HG03280 (cell line): ENCODE measurements at regions not wholly inside any gene's neighbourhood (a gene's known extent, or its start where the extent isn't known, plus 50 kb on each side); places are given as distances from the start of the nearest gene placed in this dataset.
"Not testable (repeated sequence)": the region's sequence is repeated elsewhere in the genome, so short reads cannot be mapped to it uniquely, and the experiment has no call there.

Experiments
- ATAC-seq: cut with Tn5 transposase; IDR thresholded peaks from one replicate; pipeline ENCODE4 v1.9.1; 2021; ENCODE audit warnings: mild to moderate bottlenecking, moderate library complexity; ENCODE audit not compliant: unreplicated experiment

DNA sequence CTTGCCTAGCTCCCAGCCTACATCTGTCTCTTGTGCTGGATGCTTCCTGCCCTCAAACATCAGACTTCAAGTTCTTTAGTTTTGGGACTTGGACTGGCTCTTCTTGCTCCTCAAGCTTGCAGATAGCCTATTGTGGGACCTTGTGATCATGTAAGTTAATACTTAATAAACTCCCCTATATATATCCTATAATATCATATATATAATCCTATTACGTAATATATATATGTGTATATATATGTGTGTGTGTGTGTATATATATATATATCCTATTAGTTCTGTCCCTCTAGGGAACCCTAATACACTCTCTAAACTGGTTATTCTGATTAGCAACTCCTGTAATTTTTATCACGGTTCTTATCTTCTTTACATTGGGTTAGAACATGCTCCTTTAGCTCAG lies 274.9 kb upstream of the USP25 start:
- not testable (repeated sequence) for ATAC-seq

DNA sequence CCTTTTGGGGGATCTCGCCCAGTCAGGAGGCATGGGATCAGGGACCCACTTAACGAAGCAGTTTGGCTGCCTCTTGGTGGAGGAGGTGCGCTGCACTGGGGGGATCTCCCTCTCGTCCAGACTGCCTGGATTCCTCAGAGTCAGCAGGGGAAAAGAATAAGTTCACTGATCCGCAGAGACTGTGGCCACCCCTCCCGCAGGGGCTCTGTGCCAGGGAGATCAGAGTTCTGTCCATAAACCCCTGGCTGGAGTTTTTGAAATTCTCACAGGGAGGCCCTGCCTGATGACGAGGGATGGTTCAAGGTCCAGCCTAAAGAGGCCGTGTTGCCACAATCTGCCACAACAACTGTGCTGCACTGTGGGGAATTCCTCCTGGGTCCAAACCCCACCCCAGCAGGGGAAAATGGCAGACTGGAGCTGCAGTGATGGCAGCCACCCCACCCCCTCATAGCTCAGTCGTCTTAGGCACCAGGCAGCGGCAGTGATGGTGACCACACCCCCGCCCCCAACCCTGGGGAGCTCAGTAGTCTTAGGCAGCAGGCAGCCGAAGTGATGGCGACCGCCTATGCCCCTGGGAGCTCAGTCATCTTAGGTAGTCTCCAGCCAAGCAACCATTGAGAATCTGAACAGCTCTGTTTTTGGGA lies 273.8 kb upstream of the USP25 start:
- no peak for ATAC-seq

DNA sequence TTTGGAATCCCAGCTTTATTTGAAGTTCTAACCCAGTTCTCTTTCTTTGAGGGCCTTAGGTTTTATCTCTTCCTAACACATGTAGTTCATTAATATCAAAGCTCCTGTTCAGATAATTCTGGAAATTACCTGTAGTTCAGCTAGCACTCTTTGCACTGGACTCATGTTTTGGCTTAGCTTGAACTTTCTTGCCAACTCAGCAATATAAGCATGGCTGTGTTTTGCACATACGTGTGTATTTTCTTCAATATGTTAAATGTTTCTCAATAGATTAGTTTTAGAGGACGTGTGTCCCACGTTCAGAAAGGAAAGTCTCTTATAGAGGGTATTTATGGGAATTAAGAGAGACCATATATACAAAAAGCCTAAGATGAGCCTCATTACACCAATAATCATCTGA lies 271.8 kb upstream of the USP25 start:
- no peak for ATAC-seq

DNA sequence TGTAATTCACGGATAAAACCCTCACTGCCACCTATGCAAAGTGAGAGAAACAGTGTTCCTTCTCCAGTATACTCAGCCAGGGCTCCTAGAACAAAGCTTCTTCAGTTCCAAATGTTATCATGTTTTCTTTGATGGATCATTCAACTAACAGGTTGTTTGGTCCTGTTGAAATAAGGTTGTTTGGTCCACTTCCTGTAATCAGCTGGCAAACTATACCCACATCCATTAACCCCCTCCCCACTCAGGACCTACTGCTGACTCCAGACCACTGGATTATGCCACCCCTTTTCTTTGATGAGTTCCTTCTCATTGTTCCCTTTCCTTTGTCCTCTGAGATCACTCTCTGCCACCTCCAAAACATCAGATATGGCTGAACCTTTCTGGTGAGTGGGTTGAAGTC lies 267.7 kb upstream of the USP25 start:
- ATAC-seq = no peak

DNA sequence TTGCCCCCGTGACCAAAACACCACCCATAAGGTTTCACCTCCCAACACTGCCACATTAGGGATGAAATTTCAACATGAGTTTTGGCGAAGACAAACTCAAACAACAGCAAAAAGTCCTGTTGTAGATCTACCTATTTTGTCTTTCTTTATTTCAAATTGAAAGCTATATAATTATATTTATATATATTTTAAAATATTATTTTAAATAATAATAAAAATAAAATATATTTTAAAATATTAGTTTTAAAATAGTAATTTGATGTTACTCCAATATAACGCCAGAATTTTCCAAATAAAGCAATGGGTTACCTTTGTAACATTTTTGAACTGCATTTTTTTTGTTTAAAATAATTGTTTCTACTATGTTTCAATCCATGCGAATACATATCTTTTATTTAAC lies 263.5 kb upstream of the USP25 start:
- ATAC-seq = no peak

DNA sequence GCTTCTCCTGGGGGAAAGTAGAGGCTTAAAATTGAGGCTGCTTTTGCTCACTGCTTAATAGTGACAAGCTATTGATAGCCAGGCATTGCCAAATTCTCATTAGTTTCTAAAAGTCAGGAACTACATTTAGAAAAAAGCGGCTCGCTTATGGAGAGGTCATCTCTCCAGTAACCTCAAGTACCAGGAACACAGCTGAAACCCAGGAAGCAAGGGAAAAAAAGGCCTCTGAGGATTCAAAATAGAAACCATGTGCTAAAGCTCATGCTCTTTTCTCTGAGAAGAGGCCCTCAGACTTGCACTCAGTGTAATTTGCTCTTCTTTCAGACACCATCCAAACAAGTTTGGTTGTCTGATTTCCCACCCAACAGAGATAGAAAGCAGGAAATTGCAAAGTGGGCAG lies 261.4 kb upstream of the USP25 start:
- ATAC-seq = no peak

DNA sequence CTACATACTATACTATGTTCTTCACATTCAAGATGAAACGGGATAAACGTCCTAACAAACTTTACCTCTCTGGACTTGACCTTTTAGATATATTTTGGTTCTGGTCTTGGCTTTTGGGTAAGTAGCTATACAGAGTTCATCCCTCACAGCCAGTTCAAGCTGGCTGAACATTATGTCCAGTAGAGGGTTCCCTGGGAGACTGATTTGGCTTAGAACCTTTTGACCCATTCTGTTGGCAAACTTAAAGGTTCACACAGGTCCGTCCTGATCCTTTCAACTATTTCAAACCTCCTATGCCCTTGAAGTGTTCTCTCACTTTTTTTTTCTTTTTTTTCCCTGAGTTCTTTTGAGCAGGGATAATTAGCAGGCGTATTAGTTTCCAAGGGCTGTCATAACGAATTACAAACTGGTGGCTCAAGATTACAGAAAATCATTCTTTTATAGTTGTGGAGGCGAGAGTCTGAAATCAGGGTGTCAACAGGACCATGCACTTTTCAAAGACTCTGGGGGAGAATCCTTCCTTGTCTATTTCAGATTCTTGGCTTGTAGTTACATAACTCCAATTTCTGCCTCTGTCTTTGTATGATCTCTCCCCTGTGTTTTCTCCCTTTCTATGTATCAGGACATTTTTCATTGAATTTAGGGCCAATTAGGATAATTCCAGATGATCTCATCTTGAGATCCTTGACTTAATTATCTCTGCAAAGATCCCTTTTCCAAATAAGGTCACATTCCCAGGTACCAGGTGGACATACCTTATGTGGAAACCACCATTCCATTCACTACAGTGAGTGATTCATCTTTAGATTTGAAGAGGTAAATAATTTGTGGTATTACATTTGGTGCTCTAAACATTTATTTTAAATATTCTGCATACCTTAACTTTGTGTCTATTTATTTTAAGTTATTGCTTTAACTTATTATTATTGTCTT lies 257.4 kb upstream of the USP25 start:
- no peak for ATAC-seq

DNA sequence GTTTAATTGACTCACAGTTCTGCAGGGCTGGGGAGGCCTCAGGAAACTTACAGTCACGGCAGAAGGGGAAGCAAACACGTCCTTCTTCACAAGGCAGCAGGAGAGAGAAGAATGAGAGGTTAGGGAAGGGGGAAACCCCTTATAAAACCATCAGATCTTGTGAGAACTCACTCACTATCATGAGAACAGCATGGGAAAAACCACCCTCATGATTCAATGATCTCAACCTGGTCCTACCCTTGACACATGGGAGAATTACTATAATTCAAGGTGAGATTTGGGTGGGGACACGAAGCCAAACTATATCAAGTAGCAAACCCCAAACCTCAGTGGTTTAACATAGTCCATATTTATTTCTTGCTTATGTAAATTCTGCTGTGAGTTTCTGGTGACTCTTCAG lies 252.0 kb upstream of the USP25 start:
- ATAC-seq = not testable (repeated sequence)

DNA sequence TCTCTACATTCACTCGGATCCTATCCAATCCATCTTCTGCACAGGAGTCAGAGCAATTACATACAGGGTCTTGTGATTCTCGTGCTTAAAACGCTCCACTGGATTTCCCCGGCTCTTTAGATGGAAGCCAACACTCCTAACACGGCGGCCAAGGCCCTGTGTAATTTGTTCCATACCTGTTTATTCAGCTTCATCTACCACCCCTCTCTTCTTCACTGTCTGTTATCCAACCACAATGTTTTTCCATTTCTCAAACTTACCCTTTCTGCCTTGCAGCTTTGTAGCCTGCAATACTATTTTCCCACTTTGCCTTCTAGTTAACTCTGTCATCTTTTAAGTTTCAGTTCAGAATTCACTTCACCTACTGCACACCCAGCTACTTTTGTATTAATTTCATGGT lies 249.6 kb upstream of the USP25 start:
- no peak for ATAC-seq

DNA sequence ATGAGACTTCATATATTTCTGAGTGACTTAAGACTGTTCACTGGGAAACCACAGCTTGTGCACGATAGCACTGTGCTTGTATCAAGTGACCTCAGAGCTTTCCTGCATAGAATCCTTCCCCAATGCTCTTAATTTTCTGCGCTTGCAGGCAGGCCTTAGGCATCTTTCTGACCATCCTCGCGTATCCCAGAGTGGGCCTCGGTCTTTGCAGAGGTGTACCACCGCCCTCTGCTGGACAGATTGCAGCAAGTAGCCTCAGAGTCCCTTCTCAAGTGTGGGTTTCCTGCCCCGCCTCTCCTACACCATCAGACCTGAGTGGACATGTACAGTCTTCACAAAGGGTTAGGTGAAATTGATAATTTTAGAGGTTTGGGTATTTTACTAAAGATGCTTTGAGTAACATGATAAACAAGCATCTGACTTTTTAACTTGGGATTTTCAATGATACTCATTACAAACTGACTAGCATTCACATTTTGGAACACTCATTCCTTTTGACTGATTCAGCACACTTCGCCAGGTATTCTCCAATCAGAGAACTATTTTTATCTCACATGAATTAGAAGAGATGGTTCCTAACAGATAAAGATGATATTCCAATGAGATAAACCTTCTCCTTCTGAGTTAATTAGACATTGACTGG lies 246.5 kb upstream of the USP25 start:
- ATAC-seq = peak; percentile 96

DNA sequence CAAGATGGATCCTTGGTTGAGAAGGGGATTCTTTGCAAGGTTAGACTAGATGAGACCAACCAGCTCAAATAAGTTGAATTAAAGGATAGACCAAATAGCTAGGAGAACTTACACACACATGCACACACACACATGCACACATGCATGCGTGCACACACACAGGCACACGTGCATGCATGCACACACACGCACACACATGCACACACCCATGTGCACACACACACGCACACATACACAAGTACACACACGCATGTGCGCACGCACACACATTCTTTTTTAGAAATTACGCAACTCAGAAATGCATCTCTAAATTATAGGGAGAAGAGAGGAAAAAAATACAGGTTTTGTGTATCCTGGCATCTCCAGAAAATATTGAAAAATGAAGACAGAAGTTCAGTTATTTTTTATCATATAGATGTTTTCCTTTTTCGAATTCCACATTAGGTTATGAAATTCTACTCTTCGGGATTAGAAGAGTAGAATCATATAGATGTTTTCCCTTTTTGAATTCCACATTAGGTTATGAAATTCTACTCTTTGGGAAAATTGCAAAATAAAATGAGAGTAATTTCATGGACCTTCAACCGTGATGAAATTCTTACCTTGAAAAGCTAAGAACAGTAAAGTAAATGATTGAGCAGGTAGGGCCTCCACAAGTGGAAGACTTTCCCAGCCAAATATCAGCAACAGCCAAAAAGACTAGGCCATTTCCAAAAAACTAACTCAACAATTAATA lies 243.2 kb upstream of the USP25 start:
- no peak for ATAC-seq

DNA sequence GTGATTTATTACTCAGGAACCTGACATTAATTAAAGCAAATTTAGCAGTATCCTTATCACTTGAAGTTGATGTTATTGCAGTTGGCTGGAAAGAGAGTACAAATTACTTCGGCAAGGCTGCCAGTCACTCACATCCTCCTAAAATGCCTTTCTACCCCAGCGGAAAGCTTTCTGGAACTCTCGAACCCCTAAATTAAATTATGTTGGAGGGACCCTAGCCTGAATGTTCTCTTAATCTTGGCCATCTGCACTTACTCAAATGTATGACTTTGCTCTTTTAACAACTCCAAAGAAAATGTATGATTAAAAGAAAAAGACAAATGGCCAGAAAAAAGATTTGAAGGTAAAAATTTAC lies 242.6 kb upstream of the USP25 start:
- no peak for ATAC-seq

DNA sequence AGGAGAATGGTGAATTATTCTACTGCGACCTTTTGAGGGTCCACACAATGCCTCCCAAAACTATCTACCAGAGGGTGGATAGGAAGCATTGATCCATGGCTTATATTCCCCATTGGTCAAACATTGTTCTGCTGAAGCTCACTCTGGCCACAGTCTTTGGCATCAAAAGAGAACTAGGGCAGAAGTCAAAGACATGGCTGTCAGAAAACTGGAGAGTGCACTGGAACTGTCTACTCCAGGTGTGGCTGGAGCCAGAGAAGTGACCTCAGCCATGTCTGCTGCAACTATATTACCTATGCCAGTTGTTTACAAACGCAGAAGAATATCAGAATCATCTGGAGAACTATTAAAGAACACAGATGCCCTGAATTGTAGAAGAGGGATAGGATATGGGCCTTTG lies 238.7 kb upstream of the USP25 start:
- ATAC-seq = no peak

DNA sequence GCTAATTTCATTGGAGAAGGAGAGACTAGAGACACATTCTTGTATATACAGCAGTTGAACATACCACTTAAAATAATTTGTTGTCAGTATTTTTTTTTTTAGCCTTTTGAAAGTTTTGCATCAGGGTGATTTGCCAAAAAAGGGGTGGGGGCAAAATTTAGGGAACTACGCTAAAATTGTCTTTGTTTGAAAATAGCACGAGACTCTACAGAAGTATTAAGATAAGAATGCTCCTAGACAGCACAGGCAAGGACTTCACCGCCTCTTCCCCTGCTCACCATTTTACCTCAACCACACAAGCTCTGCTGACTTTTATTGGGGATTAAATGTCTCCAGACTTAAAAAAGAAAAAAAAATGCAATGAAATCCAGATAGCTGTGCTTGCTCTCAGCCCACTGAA lies 236.1 kb upstream of the USP25 start:
- no peak for ATAC-seq

DNA sequence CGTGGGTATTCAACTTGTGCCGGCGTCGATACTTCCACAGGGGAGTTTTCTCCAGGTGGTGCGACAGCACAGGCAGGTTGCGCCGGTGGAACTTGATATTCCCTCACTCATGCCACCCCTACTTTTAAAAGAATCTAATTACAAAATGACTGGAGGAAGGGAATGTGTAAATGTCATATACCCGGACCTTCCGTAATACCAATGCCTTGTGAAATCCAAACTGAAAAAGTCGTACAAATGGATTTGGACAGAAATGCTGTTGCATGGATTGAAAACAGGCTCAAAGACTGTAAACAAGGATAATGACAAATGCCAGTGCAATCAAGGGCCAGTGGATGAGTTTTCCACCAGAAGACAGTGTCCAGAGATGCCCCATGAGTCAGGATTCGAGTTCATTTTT lies 235.3 kb upstream of the USP25 start:
- ATAC-seq = no peak

DNA sequence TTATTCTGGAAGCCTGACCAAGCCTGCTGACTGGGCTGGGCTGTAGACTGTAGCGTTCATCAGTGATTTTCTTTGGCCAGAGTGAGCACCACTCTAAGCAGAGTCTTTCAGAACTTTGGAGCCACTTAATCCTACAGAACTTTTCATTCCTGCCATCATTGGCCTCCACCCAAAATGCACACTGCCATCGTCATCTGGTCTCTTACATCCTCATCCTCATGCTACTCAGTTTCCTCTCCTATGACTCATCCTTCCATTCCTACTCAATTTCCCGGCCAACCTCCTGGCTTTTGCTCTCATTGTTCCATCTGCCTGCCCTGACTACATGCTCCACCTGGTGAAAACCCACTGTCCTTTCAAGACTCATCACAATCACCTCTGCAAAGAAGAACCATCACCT lies 233.8 kb upstream of the USP25 start:
- ATAC-seq = no peak

DNA sequence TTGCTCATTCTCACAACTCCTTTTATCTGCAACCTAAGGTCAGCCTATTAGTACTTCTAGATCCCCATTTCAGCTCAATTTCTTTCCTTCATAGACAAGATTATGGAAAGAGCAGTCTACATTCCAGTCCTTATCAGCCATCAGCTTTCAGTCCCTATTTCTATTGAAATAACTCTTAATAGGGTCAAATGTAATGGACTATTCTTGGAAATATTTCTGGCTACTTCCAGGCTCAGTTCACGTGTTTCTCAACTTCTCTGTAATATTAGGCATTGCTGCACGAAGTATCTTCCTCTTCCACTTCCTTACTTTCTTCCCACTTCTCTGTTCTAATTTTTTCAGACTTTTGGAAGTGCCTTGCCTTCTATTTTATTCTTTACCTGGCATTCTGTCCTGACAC lies 232.9 kb upstream of the USP25 start:
- ATAC-seq = no peak

DNA sequence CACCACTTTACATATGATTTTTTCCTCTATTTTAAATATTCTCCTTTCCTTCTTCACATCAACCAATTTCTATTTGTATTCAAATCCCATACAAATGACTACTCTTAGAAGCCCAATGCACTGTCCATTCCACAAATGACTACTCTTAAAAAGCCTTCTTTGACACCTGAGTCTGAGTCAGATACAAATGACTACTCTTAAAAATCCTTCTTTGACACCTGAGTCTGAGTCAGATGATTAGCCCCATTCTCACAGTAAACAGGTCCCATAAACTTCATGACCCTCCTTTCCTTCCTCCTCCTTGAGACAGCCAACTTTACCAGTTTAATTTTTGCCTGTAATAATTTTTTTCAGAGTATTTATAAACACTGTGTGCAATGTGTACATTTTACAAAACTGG lies 231.3 kb upstream of the USP25 start:
- no peak for ATAC-seq

DNA sequence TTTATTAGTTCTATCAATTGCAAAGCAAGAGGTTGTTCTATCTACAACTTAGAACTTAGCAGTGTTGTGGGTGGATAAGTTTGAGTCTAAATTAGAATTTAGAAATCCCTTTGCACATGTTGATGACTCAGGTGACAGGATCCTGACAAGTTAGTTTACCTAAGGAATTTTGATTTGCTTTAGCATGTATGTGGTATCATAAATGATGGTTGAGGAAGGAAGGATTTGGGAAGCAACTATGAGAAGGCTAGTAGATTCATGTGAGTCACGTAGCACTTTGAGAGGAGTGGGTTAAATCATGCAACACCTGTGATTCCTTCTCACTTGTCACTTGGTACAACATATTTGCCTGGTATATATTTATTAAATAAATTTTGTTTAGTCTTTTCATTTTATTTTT lies 223.7 kb upstream of the USP25 start:
- no peak for ATAC-seq

DNA sequence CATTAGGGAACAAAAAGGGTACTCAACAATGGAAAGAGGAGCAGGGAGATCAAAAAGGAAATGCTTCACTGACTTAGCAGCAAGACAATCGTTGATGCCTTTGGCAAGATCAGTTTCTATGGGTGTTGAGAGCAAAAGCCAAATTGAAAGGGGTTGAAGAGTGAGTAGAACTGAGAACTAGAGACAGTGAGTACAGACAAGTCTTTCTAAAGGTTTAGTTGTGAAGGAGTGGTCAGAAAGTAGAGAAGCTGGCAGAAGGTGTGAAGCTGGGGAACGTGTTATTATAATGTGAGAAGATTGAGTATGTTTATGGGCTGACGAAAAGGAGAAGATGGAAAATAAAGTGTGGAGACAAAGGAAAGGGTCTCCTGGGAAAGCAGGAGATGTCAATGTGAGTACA lies 221.2 kb upstream of the USP25 start:
- no peak for ATAC-seq
